ENCODE measurements at regions not wholly inside any gene's neighbourhood (a gene's known extent, or its start where the extent isn't known, plus 50 kb on each side); places are given as distances from the start of the nearest gene placed in this dataset.

GRCh38 chr3:127107002-127107401 lies 85.9 kb upstream of the PRR23E start:
- 89% methylated on average over 9 of the region's 9 CpGs for WGBS (ENCODE audit: insufficient coverage)
- DNase-seq = no peak
- no peak overlapping the region for H3K27ac ChIP-seq (ENCODE audit: insufficient read depth in 1 of 2, low read depth in 1 of 2, low read length in 2 of 2, poor library complexity in 1 of 2, severe bottlenecking in 2 of 2)
- H3K27me3 ChIP-seq (replicated peaks in 2 of 5; ENCODE audit: control insufficient read depth in 4 of 5, insufficient read depth in 5 of 5, low read length in 4 of 5) = peaks cover 0 to 6% (median 0%) of the 10 kb centered on the region in 5 experiments
- H3K36me3 ChIP-seq (ENCODE audit: control insufficient read depth in 4 of 4, insufficient read depth in 4 of 4, low read length in 3 of 4) = no peaks in the 10 kb centered on the region
- no peak overlapping the region for H3K4me3 ChIP-seq (ENCODE audit: control insufficient read depth in 1 of 7, extremely low read depth in 1 of 7, insufficient read depth in 4 of 7, low read depth in 2 of 7, low read length in 6 of 7)
- POLR2A ChIA-PET = no interaction called here
- CTCF ChIA-PET = no interaction called here
- peaks cover 0 to 8% (median 7%) of the 10 kb centered on the region in 5 experiments for H3K9me3 ChIP-seq (ENCODE audit: control extremely low read depth in 1 of 5, control insufficient read depth in 4 of 5, insufficient read depth in 2 of 5, low read depth in 1 of 5, low read length in 4 of 5)
- H3K4me1 ChIP-seq (ENCODE audit: control extremely low read depth in 1 of 4, control insufficient read depth in 4 of 4, insufficient read depth in 4 of 4, low read length in 3 of 4) = no peaks in the 10 kb centered on the region

DNA sequence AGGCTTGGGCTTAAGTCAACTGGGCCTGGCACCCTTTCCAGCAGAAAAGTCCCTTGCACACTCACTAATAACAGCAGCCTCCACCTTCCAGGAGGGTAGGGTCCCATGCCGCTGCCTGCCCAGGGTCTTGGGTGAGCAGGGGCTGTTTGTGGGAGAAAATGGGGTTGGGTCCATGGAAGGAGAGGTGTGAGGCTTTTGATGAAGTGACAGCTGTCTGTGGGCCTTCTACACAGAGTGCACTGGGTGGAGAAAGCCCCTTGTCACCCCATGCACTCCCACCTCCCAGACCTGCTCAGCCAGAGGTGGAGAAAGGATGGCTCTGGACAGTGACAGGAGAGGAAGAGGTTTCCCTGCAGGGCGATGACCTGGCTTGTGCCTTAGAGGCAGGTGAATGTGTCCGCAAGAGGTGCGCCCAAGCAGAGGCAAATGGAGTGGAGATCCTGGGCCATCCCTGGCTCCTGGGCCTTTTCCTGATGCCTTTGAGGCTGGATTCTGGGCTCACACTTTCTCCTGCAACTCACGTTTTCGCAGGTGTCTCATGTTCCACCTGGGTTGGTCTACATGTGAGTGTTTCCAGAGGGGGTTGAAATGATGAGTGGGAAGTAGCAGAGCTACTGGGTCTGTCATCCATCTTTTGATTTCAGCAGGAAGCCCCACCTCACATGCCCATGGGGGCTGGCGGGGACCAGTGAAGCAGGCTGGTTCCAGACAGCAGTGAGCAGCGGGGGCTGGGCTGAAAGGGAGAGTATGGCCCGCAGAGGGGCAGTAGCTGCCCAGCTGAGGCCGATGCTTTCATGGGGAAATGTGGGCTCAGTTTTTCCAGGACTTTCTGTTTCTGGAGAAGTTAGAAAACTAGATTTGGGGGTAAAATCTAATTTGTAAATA lies 85.2 kb upstream of the PRR23E start:
- Histone ChIP-seq H3K9me3 (ENCODE audit: control extremely low read depth in 1 of 5, control insufficient read depth in 4 of 5, insufficient read depth in 2 of 5, low read depth in 1 of 5, low read length in 4 of 5) (peaks cover 4 to 16% (median 11%) of the 10 kb centered on the region in 5 experiments), H3K4me3 (ENCODE audit: control insufficient read depth in 1 of 7, extremely low read depth in 1 of 7, insufficient read depth in 4 of 7, low read depth in 2 of 7, low read length in 6 of 7) (no peak overlapping the region), H3K4me1 (ENCODE audit: control extremely low read depth in 1 of 4, control insufficient read depth in 4 of 4, insufficient read depth in 4 of 4, low read length in 3 of 4) (no peaks in the 10 kb centered on the region), H3K36me3 (ENCODE audit: control insufficient read depth in 4 of 4, insufficient read depth in 4 of 4, low read length in 3 of 4) (no peaks in the 10 kb centered on the region), H3K27ac (ENCODE audit: insufficient read depth in 1 of 2, low read depth in 1 of 2, low read length in 2 of 2, poor library complexity in 1 of 2, severe bottlenecking in 2 of 2) (no peak overlapping the region), H3K27me3 (replicated peaks in 2 of 5; ENCODE audit: control insufficient read depth in 4 of 5, insufficient read depth in 5 of 5, low read length in 4 of 5) (peaks cover 0 to 6% (median 0%) of the 10 kb centered on the region in 5 experiments)
- ChIA-PET POLR2A (no interaction called here), CTCF (no interaction called here)
- WGBS (ENCODE audit: insufficient coverage) = 100% methylated on average over 6 of the region's 10 CpGs
- no peak for DNase-seq

DNA sequence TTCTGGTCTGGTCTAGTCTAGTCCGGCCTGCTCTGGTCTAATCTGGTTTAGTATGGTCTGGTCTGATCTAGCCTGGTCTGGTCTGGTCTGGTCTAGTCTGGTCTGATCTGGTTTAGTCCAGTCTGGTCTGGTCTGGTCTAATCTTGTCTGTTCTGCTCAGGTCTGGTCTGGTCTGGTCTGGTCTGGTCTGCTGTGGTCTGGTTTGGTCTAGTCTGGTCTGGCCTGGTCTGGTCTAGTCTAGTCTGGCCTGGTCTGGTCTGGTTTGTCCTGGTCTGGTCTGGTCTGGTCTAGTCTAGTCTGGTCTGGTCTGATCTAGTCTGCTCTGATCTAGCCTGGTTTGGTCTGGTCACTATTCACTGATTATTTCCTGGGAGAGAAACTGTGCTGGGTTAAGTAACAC lies 84.1 kb upstream of the PRR23E start:
- WGBS (ENCODE audit: insufficient coverage) = 100% methylated on average over 1 of the region's 1 CpG
- ChIA-PET CTCF (no interaction called here), POLR2A (no interaction called here)
- Histone ChIP-seq H3K9me3 (ENCODE audit: control extremely low read depth in 1 of 5, control insufficient read depth in 4 of 5, insufficient read depth in 2 of 5, low read depth in 1 of 5, low read length in 4 of 5) (peaks cover 8 to 21% (median 16%) of the 10 kb centered on the region in 5 experiments), H3K27me3 (replicated peaks in 2 of 5; ENCODE audit: control insufficient read depth in 4 of 5, insufficient read depth in 5 of 5, low read length in 4 of 5) (peaks cover 0 to 2% (median 0%) of the 10 kb centered on the region in 5 experiments), H3K4me3 (ENCODE audit: control insufficient read depth in 1 of 7, extremely low read depth in 1 of 7, insufficient read depth in 4 of 7, low read depth in 2 of 7, low read length in 6 of 7) (no peak overlapping the region), H3K4me1 (ENCODE audit: control extremely low read depth in 1 of 4, control insufficient read depth in 4 of 4, insufficient read depth in 4 of 4, low read length in 3 of 4) (no peaks in the 10 kb centered on the region), H3K36me3 (ENCODE audit: control insufficient read depth in 4 of 4, insufficient read depth in 4 of 4, low read length in 3 of 4) (no peaks in the 10 kb centered on the region), H3K27ac (ENCODE audit: insufficient read depth in 1 of 2, low read depth in 1 of 2, low read length in 2 of 2, poor library complexity in 1 of 2, severe bottlenecking in 2 of 2) (no peak overlapping the region)
- DNase-seq = no peak

- H3K27me3 ChIP-seq (replicated peaks in 2 of 5; ENCODE audit: control insufficient read depth in 4 of 5, insufficient read depth in 5 of 5, low read length in 4 of 5) = peaks cover 0 to 10% (median 0%) of the 10 kb centered on the region in 5 experiments
- WGBS (ENCODE audit: insufficient coverage) = 78% methylated on average over 2 of the region's 3 CpGs
- CTCF ChIA-PET = no interaction called here
Measured at GRCh38 chr3:127110982-127111693, 81.8 kb upstream of the PRR23E start.

DNA sequence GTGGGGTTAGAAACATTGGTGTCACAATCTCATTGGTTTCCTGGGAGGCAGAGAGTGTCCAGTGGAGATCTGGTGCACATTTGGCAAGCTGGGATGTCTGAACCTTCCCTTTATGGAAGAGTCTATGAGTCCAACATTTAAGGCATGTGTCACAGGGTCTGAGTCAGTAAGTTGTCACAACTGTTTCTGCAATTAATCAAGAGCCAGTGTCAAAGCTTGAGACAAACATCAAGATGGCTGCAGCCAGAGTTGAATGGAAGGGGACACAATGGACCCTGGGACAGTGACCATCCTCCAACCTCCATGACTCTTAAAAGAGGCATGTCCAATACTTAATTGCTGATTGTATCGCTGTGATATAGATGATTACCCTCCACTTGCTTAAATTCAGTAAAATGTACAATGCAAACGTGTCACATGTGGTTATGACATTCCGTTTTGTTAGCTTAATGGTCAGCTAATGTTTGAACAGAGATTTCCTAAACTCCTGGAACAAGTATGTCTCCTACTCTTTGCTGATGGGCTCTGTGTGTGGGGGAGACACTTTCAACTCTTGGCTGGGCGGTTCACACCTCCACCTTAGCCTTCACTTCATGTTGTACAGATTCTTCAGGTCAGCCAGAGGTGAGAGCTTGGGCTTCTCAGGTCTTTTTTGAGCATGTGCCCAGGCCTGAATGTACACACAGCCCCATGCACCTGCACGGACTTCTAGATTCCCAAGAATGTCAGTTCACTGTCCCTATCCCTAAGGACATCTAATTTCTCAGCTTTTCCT lies 79.9 kb upstream of the PRR23E start:
- Histone ChIP-seq H3K27ac (ENCODE audit: insufficient read depth in 1 of 2, low read depth in 1 of 2, low read length in 2 of 2, poor library complexity in 1 of 2, severe bottlenecking in 2 of 2) (no peak overlapping the region), H3K36me3 (ENCODE audit: control insufficient read depth in 4 of 4, insufficient read depth in 4 of 4, low read length in 3 of 4) (no peaks in the 10 kb centered on the region), H3K27me3 (replicated peaks in 2 of 5; ENCODE audit: control insufficient read depth in 4 of 5, insufficient read depth in 5 of 5, low read length in 4 of 5) (peaks cover 0 to 7% (median under 1%) of the 10 kb centered on the region in 5 experiments), H3K4me1 (ENCODE audit: control extremely low read depth in 1 of 4, control insufficient read depth in 4 of 4, insufficient read depth in 4 of 4, low read length in 3 of 4) (no peaks in the 10 kb centered on the region), H3K9me3 (ENCODE audit: control extremely low read depth in 1 of 5, control insufficient read depth in 4 of 5, insufficient read depth in 2 of 5, low read depth in 1 of 5, low read length in 4 of 5) (peaks cover 9 to 21% (median 16%) of the 10 kb centered on the region in 5 experiments), H3K4me3 (ENCODE audit: control insufficient read depth in 1 of 7, extremely low read depth in 1 of 7, insufficient read depth in 4 of 7, low read depth in 2 of 7, low read length in 6 of 7) (no peak overlapping the region)
- CTCF ChIA-PET = interaction anchor here (0.7 kb wide), 1 partner anchor 9 kb away, joined by 4 read pairs; no protein-coding TSS in a partner anchor
- POLR2A ChIA-PET = no interaction called here
- whole genome bisulfite sequencing (ENCODE audit: insufficient coverage) = 87% methylated on average over 3 of the region's 5 CpGs
- DNase-seq = no peak

More at GRCh38 chr3:127110982-127111693, 81.8 kb upstream of the PRR23E start:
- Histone ChIP-seq H3K9me3 (ENCODE audit: control extremely low read depth in 1 of 5, control insufficient read depth in 4 of 5, insufficient read depth in 2 of 5, low read depth in 1 of 5, low read length in 4 of 5) (peaks cover 8 to 23% (median 16%) of the 10 kb centered on the region in 5 experiments), H3K4me3 (ENCODE audit: control insufficient read depth in 1 of 7, extremely low read depth in 1 of 7, insufficient read depth in 4 of 7, low read depth in 2 of 7, low read length in 6 of 7) (no peak overlapping the region), H3K4me1 (ENCODE audit: control extremely low read depth in 1 of 4, control insufficient read depth in 4 of 4, insufficient read depth in 4 of 4, low read length in 3 of 4) (no peaks in the 10 kb centered on the region), H3K27ac (ENCODE audit: insufficient read depth in 1 of 2, low read depth in 1 of 2, low read length in 2 of 2, poor library complexity in 1 of 2, severe bottlenecking in 2 of 2) (no peak overlapping the region), H3K36me3 (ENCODE audit: control insufficient read depth in 4 of 4, insufficient read depth in 4 of 4, low read length in 3 of 4) (no peaks in the 10 kb centered on the region)
- no peak for DNase-seq
- POLR2A ChIA-PET = no interaction called here

- no peaks in the 10 kb centered on the region for H3K4me1 ChIP-seq (ENCODE audit: control extremely low read depth in 1 of 4, control insufficient read depth in 4 of 4, insufficient read depth in 4 of 4, low read length in 3 of 4)
- POLR2A ChIA-PET = no interaction called here
- no peak overlapping the region for H3K27ac ChIP-seq (ENCODE audit: insufficient read depth in 1 of 2, low read depth in 1 of 2, low read length in 2 of 2, poor library complexity in 1 of 2, severe bottlenecking in 2 of 2)
- H3K4me3 ChIP-seq (ENCODE audit: control insufficient read depth in 1 of 7, extremely low read depth in 1 of 7, insufficient read depth in 4 of 7, low read depth in 2 of 7, low read length in 6 of 7) = no peak overlapping the region
- 100% methylated on average over 1 of the region's 1 CpG for WGBS (ENCODE audit: insufficient coverage)
- peaks cover 0 to 7% (median 4%) of the 10 kb centered on the region in 5 experiments for H3K27me3 ChIP-seq (replicated peaks in 2 of 5; ENCODE audit: control insufficient read depth in 4 of 5, insufficient read depth in 5 of 5, low read length in 4 of 5)
- CTCF ChIA-PET = no interaction called here
- no peak for DNase-seq
- H3K9me3 ChIP-seq (ENCODE audit: control extremely low read depth in 1 of 5, control insufficient read depth in 4 of 5, insufficient read depth in 2 of 5, low read depth in 1 of 5, low read length in 4 of 5) = peaks cover 9 to 21% (median 16%) of the 10 kb centered on the region in 5 experiments
- H3K36me3 ChIP-seq (ENCODE audit: control insufficient read depth in 4 of 4, insufficient read depth in 4 of 4, low read length in 3 of 4) = no peaks in the 10 kb centered on the region
Measured at GRCh38 chr3:127113571-127113891, 79.4 kb upstream of the PRR23E start.

All from common myeloid progenitor, CD34-positive (primary cell).